Inflammatory macrophage treated with lipopolysaccharide for 1 hour (primary cell): ENCODE measurements at regions not wholly inside any gene's neighbourhood (a gene's known extent, or its start where the extent isn't known, plus 50 kb on each side); places are given as distances from the start of the nearest gene placed in this dataset.
"Not testable (repeated sequence)": the region's sequence is repeated elsewhere in the genome, so short reads cannot be mapped to it uniquely, and the experiment has no call there.

Source experiments
- DNase-seq, 2 donors: peaks; one replicate each; pipeline ENCODE4 v3.0.0-alpha.2; 2020 to 2022

DNA sequence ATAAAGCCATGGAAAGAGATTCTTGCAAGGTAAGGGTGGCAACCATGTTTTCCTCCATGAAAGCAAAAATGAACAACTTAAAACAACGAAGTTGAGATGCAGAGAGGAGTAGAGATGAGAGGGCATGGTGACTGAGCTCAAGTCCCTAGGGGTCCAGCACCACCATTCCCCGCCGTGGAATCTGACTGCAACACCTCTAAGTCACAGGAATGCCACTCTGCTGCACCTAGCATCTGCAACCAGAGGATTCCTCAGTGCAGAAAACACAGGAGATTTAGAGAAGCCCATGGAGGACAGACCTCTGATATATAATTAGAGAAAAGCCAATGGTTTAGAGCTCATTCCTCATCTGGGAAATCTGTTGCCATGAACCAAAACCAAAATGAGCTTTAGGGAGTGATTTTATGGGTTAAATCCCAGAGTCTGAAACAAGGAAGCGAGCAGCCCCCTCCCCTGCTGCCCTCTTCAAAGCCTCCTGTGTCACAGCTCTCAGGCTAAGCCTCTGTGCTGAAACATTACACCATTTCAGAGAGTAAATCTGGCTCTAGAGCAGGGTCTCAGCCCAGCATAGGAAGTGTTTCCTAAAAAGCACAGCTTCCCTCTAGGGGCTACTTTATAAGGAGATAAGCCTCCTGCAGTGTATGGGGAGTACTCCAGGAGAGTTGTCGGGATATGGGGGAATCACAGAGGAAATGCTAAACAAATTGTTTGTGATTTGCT lies 1043.6 kb downstream of the UQCRFS1 start:
- no peak for DNase-seq

DNA sequence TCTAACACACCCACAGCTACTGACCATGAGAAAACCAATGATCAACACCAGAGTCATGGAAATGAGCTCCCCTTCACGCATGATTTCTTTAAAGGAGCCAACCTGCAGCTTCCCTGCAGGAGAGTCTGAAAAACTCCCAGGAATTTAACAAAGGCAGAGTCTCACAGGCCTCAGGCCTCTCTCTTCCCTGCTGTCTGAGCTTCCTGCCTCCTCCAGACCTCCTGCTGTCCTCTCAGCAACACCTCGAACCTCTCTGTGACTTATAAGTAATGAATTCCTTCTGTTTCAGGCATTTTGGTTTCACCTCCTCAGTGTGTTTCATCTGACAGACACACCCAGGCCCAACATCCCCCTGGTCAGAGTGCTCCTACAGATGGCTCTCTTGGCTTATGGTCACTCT lies 1044.4 kb downstream of the UQCRFS1 start:
- DNase-seq = no peak

DNA sequence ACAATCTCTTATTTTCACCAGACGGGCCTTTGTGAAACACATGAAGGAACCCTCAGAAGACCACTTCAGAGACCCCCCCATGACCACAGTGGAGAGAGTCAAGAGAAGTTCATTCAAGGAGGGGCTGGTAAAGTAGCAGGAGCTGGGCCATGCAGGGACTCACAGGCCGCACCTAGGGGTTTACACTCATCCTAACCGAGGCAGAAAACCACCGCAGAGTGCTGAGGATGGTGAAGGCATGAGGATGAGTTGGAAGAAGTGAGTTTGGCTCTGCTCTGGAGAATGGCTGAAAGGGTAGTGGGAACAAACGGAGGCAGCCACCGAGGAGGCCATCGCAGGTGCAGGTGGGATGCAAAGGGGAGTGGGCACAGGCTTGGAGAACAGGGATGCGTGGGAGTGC lies 1046.9 kb downstream of the UQCRFS1 start:
- DNase-seq = no peak

DNA sequence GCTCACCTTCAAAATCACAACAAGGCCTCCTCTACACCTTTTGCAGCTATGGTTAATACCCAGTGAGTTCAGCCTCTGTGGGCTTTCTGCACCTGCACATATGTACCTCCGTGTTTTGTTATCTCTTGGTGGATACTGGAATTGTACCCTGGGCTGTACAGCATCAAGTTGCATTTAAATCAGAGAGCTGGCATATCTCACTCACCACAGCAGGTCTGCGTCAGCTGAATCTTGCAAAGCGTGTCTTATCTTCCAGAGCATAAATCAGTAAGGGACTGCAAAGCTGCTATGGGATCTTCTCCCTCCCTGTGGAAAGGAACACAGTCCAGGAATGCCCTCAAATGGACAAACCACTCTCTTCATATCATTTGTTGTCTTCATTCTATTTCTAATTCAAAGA lies 1048.7 kb downstream of the UQCRFS1 start:
- DNase-seq = no peak

DNA sequence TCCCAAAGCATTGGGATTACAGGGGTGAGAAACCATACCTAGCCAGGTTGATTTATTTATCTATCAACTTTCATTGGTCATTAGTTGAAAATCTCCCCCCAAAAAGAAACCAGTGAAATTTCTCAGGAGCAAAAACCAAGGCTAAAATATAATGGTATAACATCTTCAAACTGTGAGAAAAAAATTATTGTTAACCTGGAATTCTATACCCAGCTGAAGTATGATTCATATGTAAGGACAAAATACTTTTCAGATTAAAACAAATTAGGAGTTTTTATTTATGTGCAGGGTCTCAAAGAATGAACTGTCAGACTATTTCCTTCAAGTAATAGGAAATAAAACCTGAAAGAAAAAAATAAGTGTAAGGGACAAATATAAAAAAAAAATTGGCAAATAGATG lies 1053.9 kb downstream of the UQCRFS1 start:
- no peak for DNase-seq

DNA sequence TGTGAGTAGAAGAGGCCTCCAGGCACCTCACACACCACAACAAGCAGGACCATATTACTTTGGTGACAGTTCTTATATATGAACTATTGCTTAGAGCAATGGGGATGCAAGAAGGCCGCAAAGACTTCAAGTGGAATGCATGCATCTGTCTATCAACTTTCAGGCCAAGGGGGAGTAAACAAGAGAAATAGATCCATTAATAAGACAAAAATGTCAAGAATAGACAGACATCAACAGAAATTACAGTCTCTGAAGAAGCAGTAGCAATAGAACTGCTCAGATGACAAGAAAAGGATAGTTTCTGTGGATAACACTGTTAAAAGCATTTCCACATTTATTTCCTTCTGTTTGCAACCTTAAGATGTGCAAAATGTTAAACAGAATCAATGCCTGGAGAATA lies 1057.7 kb downstream of the UQCRFS1 start:
- no peak for DNase-seq

DNA sequence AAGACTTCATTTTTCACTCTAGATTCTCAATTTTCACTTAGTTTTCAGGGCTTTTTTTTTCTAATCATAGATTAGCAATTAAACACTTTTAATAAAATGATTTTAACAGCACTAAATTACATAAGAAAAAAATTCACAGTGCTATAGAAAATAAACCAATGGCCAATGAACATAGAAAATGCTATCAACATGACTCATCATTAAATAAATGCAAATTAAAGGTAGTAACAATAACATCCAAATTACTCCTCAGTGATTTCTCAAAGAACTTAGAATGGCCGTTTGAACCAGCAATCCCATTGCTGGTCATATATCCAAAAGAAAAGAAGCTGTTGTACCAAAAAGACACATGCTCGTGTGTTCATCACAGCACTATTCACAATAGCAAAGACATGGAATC lies 1058.9 kb downstream of the UQCRFS1 start:
- DNase-seq = no peak

DNA sequence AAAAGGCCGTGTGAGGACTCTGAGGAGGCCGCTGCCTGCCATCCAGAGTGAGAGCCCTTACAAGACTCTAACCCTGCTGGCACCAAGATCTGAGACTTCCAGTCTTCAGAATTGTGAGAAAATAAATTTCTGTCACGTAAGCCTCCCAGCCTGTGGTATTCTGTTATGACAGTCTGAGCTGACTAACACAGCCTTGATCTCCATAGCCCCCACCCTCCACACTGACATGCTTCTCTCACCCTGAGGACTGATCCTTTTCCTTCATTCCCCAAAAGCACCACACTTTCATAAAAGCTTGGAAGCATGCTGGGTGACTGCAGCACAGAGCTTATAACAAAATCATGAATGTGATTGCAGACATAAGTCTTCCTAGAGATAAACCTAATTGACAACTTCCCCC lies 1059.8 kb downstream of the UQCRFS1 start:
- no peak for DNase-seq

DNA sequence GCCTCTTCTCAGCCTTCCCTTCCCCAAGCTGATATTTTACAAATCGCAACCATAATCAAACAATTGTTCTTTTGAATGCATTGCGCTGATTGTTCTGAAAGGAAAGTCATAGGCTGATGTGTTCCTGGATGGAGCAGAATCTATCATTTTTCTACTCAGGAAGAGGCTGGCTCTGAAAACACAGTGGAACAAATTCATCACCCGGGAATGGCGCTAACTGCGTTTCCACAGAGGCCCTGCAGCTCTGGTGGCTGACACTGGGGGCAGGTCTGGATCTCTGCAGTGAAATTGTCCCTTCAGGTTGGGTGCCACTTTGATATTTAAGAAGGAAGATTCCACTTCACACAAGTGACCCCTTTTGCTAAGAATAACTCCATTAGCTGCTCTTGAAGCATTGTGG lies 1060.8 kb downstream of the UQCRFS1 start:
- DNase-seq = no peak

DNA sequence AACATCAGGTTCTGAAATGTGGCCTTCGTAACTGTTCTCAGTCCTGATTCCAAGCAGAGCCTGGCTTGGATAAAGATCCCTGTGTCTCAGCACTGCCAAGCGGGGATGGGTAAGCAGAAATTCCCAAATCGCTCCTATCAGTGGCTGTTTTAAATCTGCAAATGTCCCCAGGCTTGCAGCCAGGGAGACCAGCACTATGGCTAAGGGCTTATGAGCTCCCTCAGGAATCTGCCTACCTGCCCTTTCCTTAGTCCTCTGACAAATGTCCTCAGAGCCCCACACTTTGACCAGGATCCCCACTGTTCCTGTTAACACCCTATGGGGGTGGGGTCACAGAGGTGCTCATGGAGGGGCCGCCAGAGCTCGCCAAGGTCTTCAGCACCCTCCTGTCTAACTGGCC lies 1062.8 kb downstream of the UQCRFS1 start:
- DNase-seq = no peak

DNA sequence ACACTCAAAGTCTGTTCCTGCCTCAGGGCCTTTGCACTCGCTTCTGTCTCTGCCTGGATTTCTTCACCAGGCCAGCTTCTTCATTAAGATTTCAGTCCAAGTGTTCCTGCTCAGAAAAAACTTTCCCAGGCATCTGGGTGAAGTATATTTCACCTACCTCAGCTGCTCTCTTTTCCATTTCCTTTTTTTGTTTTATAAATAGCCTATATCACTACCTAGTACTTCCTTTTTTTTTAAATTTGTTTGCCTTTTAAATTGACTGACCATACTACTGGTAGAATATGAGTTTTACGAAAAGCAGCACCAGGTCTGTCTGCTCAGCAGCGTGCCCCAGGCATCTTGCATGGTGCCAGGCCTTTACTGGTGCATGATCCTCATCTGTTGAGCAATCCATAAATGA lies 1064.4 kb downstream of the UQCRFS1 start:
- no peak for DNase-seq

DNA sequence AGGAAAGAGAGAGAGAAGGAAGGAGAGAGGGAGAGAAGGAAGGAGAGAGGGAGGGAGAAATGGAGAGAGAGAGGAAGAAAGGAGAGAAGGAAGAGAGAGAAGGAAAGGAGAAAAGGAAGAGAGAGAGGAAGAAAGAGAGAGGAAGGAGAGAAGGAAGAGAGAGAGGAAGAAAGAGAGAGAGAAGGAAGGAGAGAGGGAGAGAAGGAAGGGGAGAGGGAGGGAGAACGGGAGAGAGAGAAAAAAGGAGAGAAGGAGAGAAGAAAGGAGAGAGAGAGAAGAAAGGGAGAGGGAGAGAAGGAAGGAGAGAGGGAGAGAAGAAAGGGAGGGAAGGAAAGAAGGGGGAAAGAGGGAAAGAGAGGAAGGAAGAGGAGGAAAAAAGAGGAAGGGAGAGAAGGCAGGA lies 1070.7 kb downstream of the UQCRFS1 start:
- DNase-seq = no peak

DNA sequence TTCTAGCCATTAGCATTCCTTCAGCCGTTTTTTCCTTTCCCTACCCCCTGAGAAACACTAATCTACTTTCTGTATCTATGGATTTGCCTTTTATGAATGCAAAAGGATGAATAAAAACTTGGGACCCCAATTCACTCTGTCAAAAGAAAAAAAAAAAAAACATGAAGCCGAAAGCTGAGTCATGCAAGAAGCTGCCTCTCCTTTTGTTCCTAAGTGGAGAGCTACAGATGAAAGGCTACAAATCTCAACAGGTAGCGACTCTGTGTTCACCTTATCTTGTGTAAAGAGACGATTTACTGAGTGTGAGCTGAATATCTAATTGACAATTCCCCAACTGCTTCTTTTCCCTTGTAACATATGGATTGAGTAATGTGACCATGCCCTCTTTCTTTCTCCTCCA lies 1072.8 kb downstream of the UQCRFS1 start:
- no peak for DNase-seq

DNA sequence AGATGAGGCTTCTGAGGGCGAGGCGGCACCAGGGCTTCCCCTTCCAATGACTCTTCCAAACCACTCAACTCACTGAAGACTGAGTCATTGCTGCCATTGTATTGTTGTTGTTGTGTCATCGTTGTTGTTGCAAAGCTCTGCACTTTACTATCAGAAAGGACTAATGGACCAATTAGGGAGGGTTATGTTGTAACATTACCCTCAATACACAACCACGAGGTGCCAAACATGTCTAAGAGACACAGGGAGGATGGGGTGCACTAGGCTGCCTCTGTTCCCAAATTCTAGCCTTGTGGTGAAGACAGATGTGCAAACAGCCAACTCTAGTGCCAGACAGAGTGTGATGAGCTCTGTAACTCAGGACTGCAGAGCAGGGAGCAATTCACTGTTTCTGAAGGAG lies 1075.2 kb downstream of the UQCRFS1 start:
- DNase-seq = no peak

DNA sequence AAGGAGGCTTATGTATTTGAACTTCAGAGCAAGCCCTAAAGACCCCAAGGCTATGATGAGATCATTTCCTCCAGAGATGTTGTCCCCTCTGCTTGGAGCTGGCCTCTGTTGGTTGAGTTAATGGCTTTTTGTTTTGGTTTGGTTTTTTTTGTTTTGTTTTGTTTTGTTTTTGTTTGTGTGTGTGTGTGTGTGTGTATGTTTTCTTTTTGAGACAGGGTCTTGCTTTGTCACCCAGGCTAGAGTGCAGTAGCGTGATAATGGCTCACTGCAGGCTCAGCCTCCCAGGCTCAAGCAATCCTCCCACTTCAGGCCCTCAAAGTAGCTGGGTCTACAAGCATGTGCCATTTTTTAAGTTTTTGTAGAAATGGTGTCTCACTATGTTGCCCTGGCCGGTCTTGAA lies 1076.2 kb downstream of the UQCRFS1 start:
- DNase-seq = no peak

DNA sequence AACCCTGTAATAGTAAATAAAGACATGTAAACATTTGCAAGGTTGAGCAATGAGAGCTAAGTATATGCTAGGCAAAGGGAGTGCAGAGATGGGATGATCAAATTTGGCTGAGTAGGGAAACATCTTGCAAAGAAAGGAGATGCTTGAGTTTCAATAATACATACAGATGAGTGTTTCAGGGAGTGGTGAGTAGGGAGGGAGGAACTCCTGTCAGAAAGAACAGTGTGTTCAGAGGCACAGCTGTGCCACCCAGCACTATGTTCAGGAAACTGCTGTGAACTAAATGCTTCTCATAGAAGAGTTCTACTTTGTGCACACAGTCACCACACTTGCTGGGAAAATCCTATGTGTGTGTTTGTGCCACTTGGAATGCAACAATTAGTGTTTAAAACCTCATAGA lies 1077.1 kb downstream of the UQCRFS1 start:
- no peak for DNase-seq

DNA sequence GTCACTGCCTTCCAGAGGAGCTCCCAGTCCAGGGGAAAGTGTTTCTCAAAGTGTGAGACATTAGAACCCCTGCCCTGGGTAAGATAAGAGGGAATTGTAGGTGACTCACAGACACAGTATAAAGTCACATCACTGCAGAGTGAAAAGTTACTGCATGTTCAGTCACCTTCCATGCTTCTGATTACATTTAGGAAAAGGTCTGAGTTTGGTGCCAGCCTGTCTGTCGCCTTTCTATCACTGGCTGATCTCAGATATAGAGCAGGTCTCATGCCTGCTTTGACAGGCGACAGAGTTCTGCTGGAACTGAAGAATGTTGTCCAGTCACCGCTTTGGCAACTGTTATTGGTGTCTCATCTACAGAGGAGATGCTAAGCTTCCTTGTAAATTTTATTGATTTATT lies 1078.6 kb downstream of the UQCRFS1 start:
- DNase-seq = no peak

DNA sequence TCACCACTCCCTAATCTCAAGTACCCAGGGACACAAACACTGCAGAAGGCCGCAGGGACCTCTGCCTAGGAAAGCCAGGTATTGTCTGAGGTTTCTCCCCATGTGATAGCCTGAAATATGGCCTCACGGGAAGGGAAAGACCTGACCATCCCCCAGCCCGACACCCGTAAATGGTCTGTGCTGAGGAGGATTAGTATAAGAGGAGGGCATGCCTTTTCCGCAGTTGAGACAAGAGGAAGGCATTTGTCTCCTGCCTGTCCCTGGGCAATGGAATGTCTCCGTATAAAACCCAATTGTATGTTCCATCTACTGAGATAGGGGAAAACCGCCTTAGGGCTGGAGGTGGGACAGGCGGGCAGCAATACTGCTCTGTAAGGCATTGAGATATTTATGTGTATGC lies 1082.1 kb downstream of the UQCRFS1 start:
- DNase-seq = not testable (repeated sequence)

DNA sequence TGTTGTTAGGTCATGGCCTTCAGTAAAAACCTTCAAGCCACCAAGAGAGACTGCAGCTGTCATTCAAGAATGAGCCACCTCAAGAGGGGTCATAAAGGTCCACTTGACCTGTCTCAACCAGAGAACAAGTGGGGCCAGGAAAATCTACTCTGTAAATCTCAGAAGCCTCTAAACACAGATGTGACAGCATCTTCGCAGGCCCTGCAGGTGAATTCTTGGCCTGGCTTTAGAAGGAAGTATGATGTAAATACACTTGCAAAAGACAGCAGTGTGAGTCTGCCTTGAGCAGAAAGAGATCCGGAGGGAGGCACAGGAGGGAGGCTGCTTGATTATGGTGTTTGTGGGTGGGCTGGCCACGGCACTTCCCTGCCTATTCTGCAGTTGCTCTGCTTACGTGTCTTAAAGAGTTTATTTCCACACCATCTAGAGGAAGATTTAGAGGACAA lies 1082.9 kb downstream of the UQCRFS1 start:
- no peak for DNase-seq

DNA sequence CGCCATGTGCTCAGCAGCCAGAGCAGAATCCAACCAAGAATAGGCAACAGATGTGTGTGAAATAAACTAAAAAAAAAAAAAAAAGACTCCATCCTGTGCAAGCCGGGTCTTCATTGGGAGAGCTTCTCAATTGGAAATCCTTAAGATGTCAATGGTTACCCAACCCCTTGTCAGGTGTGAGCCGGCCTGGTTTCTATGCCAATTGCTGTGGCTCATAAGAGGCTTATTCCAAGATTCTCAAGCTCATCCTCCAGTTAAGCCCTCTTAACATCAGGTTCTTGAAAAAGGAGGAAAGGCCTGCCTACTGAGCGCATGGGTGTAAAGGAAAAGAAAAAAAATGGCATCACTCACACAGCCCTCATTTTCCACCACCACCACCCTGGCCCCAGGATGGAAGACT lies 1084.6 kb downstream of the UQCRFS1 start:
- no peak for DNase-seq

DNA sequence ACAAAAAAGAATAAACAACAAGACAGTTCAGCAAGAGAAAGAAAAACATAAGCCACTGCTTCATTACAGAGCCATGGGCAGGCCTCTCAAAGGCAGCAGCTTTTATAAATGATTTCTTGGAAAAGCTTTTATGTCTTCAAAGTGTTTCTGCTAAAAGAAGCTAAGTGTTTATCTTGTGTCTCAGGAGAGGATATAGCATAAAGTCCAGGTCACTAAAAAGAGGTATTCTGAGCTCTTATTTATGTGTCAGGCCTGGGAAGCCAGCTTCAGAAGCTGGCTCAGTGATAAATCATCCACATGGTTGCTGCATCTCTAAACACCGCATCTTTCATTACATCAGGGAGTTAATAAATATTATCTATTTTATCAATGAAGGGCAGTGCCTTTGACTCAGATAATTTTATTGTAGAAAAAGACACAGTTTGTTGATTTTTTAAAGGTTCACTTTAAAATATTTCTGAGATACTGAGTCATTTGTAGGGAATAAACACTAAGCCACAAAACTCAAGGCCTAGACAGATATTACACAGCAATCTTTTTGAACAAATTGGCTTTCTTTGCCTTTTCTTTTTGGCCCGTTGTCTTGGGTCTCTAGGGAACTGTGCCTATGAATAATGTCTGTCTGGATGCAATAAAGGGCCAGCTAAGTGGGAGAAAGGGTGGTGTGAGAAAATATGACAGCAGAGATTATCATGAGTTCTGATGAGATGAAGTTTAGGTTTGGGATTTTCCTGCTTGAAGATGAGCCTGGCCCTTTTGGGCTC lies 1086.6 kb downstream of the UQCRFS1 start:
- DNase-seq = no peak

DNA sequence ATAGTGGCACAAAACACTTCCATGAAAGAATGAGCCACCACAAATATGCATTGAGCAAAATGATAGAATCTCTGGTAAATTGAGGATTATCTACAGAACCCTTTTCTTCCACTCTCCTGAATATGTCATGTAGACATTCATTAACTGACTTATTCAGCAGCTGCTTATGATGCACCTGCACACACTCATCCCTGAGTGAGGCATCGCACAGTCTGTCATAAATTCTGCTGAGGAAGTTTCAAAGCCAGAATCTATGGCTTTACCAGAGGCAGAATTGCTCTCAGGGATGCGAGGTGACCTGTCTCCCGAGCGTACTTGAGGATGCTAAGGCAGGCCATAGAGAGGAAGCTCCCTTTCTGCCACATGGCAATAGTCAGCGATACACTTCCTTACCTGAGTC lies 1090.2 kb downstream of the UQCRFS1 start:
- no peak for DNase-seq

DNA sequence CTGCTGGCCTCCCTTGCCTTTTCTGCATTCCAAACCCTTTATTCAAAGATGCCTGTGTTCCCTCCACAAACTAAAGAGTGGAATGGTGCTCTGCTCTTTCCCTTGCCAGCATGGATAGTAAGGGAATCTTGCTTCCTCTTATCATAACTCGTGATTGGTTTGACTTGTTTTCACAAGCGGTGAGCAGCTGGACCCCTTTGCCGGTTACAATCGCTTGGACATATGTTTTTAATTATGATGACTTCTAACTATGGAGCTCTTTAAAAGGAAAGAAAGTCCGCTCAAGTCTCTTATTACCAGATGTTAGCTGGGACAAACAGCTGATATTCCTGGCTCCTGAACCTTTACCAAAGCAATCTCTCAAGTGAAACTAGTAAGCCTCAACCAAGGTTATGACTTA lies 1094.7 kb downstream of the UQCRFS1 start:
- DNase-seq = no peak

DNA sequence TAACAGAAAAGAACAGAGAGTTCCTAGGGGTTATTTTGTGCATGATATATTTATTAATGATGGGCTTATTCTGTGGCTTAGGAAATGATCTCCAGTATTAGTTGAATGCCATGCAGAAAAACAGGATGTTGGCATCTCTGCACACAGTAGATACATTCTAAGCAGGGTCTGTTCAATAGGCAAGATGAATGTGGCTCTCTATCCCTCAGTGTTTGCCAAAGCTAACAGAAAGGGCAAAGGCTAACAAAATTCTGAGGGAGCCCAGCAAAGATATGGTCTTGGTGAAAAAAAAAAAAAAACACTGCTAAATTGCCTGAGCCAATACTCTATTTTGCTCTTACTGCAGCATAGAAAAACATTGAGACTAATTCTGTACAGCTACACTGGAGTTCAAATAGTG lies 1095.8 kb downstream of the UQCRFS1 start:
- DNase-seq = no peak

DNA sequence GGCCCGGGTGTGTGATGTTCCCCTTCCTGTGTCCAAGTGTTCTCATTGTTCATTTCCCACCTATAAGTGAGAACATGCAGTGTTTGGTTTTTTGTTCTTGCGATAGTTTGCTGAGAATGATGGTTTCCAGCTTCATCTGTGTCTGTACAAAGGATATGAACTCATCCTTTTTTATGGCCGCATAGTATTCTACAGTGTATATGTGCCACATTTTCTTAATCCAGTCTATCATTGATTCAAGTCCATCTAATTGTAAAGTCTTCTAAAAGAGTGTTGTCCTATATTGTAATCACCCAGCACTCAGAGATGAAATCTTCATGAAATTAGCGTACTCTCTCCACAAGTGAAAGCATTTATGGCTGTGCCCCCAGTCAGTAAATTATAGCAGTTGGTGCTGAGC lies 1096.6 kb downstream of the UQCRFS1 start:
- DNase-seq = not testable (repeated sequence)
